H7 (cell line): ENCODE measurements at regions not wholly inside any gene's neighbourhood (a gene's known extent, or its start where the extent isn't known, plus 50 kb on each side); places are given as distances from the start of the nearest gene placed in this dataset.

Experiments used
- DNase-seq: peaks from one replicate; pipeline ENCODE4 v3.0.0; 2012
- H3K27me3 ChIP-seq: 2 replicates; pipeline ENCODE4 v1.6.0; 2011; ENCODE audit warnings: mild to moderate bottlenecking, low read length; ENCODE audit not compliant: control insufficient read depth, insufficient read depth
- H3K36me3 ChIP-seq: replicated peaks from 2 replicates; pipeline ENCODE4 v1.5.1; 2011; ENCODE audit warnings: low read length; ENCODE audit not compliant: control insufficient read depth, insufficient read depth
- H3K4me3 ChIP-seq: 2 replicates; pipeline ENCODE4 v1.5.1; 2011; ENCODE audit warnings: low read depth, mild to moderate bottlenecking, control low read depth, low read length, moderate library complexity; ENCODE audit not compliant: insufficient read depth

- H3K36me3 ChIP-seq, result no peaks in the 10 kb centered on the region
- no peaks in the 10 kb centered on the region for H3K27me3 ChIP-seq
- no peak overlapping the region for H3K4me3 ChIP-seq
- DNase-seq, result no peak
These were observed 394.5 kb upstream of the DDHD1 start for GRCh38 chr14:53547593-53547992.

- Histone ChIP-seq H3K4me3 (no peak overlapping the region), H3K27me3 (no peaks in the 10 kb centered on the region), H3K36me3 (no peaks in the 10 kb centered on the region)
- no peak for DNase-seq
These were observed 392.1 kb upstream of the DDHD1 start for GRCh38 chr14:53545217-53545616.

GRCh38 chr14:53542732-53543131 is 389.6 kb upstream of the DDHD1 start:
- H3K4me3 ChIP-seq, result no peak overlapping the region
- no peaks in the 10 kb centered on the region for H3K36me3 ChIP-seq
- no peaks in the 10 kb centered on the region for H3K27me3 ChIP-seq
- no peak for DNase-seq

GRCh38 chr14:53541411-53541810 is 388.3 kb upstream of the DDHD1 start:
- H3K4me3 ChIP-seq, result no peak overlapping the region

GRCh38 chr14:53539489-53540126 is 386.5 kb upstream of the DDHD1 start:
- no peak overlapping the region for H3K4me3 ChIP-seq
- DNase-seq, result peak; percentile 44
- H3K36me3 ChIP-seq, result no peaks in the 10 kb centered on the region
- H3K27me3 ChIP-seq, result no peaks in the 10 kb centered on the region

More at GRCh38 chr14:53541411-53541810, 388.3 kb upstream of the DDHD1 start:
- no peak for DNase-seq
- Histone ChIP-seq H3K36me3 (no peaks in the 10 kb centered on the region), H3K27me3 (no peaks in the 10 kb centered on the region)

GRCh38 chr14:53538316-53538881 is 385.3 kb upstream of the DDHD1 start:
- no peaks in the 10 kb centered on the region for H3K27me3 ChIP-seq
- H3K4me3 ChIP-seq, result no peak overlapping the region
- no peak for DNase-seq

GRCh38 chr14:53537422-53538315 is 384.5 kb upstream of the DDHD1 start:
- H3K4me3 ChIP-seq, result no peak overlapping the region
- no peaks in the 10 kb centered on the region for H3K27me3 ChIP-seq
- no peaks in the 10 kb centered on the region for H3K36me3 ChIP-seq
- no peak for DNase-seq

More at GRCh38 chr14:53538316-53538881, 385.3 kb upstream of the DDHD1 start:
- no peaks in the 10 kb centered on the region for H3K36me3 ChIP-seq

- Histone ChIP-seq H3K4me3 (no peak overlapping the region), H3K27me3 (no peaks in the 10 kb centered on the region), H3K36me3 (no peaks in the 10 kb centered on the region)
- DNase-seq, result no peak
These were observed 383.3 kb upstream of the DDHD1 start for GRCh38 chr14:53536446-53536845.

GRCh38 chr14:53534841-53535240 is 381.7 kb upstream of the DDHD1 start:
- no peak overlapping the region for H3K4me3 ChIP-seq
- H3K36me3 ChIP-seq, result no peaks in the 10 kb centered on the region
- DNase-seq, result no peak
- no peaks in the 10 kb centered on the region for H3K27me3 ChIP-seq

GRCh38 chr14:53533384-53533970 is 380.4 kb upstream of the DDHD1 start:
- H3K27me3 ChIP-seq, result no peaks in the 10 kb centered on the region
- DNase-seq, result no peak
- no peak overlapping the region for H3K4me3 ChIP-seq
- no peaks in the 10 kb centered on the region for H3K36me3 ChIP-seq

GRCh38 chr14:53532853-53533252 is 379.7 kb upstream of the DDHD1 start:
- H3K27me3 ChIP-seq, result no peaks in the 10 kb centered on the region
- H3K4me3 ChIP-seq, result no peak overlapping the region
- no peak for DNase-seq
- no peaks in the 10 kb centered on the region for H3K36me3 ChIP-seq

GRCh38 chr14:53531730-53532129 is 378.6 kb upstream of the DDHD1 start:
- DNase-seq, result no peak
- Histone ChIP-seq H3K27me3 (no peaks in the 10 kb centered on the region), H3K4me3 (no peak overlapping the region), H3K36me3 (no peaks in the 10 kb centered on the region)

- Histone ChIP-seq H3K27me3 (no peaks in the 10 kb centered on the region), H3K36me3 (no peaks in the 10 kb centered on the region), H3K4me3 (no peak overlapping the region)
- no peak for DNase-seq
These were observed 378.0 kb upstream of the DDHD1 start for GRCh38 chr14:53531156-53531555.

GRCh38 chr14:53529519-53529918 is 376.4 kb upstream of the DDHD1 start:
- no peak for DNase-seq
- Histone ChIP-seq H3K36me3 (no peaks in the 10 kb centered on the region), H3K27me3 (no peaks in the 10 kb centered on the region), H3K4me3 (no peak overlapping the region)
